Activated naive CD4-positive, alpha-beta T cell treated with anti-CD3 and anti-CD28 coated beads, Interleukin-2, amount 10 ng/mL, durations not matched to agents 7 days and 5 days (primary cell): ENCODE measurements at regions not wholly inside any gene's neighbourhood (a gene's known extent, or its start where the extent isn't known, plus 50 kb on each side); places are given as distances from the start of the nearest gene placed in this dataset.
"Not testable (repeated sequence)": the region's sequence is repeated elsewhere in the genome, so short reads cannot be mapped to it uniquely, and the experiment has no call there.

ENCODE experiments used
- CTCF ChIA-PET: fragments of 350-600 bp; sonication (Branson Sonifier 250); formaldehyde crosslinking; loops from one replicate; lab custom pipeline; 2021; ENCODE audit warnings: antibody characterized with exemption; lab: Charles Lee
- DNase-seq: peaks from one replicate; pipeline ENCODE4 v3.0.0-alpha.2; 2020
- H3K27ac Mint-ChIP-seq: one replicate; pipeline ENCODE4 v1.8.0; 2021; ENCODE audit warnings: mild to moderate bottlenecking, moderate library complexity, mixed read lengths
- H3K27me3 Mint-ChIP-seq: one replicate; pipeline ENCODE4 v1.8.0; 2021; ENCODE audit warnings: mild to moderate bottlenecking, mixed read lengths
- H3K36me3 Mint-ChIP-seq: one replicate; pipeline ENCODE4 v1.8.0; 2021; ENCODE audit warnings: mixed read lengths
- H3K4me1 Mint-ChIP-seq: one replicate; pipeline ENCODE4 v1.8.0; 2021; ENCODE audit warnings: mixed read lengths
- H3K4me3 Mint-ChIP-seq: one replicate; pipeline ENCODE4 v1.8.0; 2021; ENCODE audit warnings: mild to moderate bottlenecking, moderate library complexity, mixed read lengths
- H3K9me3 Mint-ChIP-seq: one replicate; pipeline ENCODE4 v1.8.0; 2021; ENCODE audit warnings: mixed read lengths

DNA sequence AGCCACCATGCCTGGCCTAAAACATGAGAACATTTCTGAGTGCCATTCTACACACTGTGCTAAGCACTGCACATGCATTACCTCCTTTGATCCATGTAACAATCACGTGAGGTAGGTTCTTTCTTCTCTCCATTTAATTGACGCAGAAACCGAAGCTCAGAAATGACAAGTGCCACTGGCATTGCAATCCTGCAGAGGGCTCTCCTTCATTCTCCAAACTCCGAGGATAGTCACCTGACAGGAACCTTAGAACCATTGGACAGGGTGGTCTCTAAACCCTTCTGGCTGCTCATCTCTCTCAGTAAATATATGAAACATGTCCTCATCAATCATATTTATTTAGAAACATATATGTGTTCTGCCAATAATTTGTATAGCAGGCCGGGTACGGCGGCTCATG, 167.1 kb upstream of the JUN start:
- Mint-ChIP-seq H3K4me1 (peaks cover 23% of the 10 kb centered on the region), H3K9me3 (peaks cover 5% of the 10 kb centered on the region), H3K4me3 (no peak overlapping the region), H3K27ac (no peak overlapping the region), H3K36me3 (peaks cover 2% of the 10 kb centered on the region), H3K27me3 (no peaks in the 10 kb centered on the region)
- no peak for DNase-seq
- CTCF ChIA-PET: no interaction called here

DNA sequence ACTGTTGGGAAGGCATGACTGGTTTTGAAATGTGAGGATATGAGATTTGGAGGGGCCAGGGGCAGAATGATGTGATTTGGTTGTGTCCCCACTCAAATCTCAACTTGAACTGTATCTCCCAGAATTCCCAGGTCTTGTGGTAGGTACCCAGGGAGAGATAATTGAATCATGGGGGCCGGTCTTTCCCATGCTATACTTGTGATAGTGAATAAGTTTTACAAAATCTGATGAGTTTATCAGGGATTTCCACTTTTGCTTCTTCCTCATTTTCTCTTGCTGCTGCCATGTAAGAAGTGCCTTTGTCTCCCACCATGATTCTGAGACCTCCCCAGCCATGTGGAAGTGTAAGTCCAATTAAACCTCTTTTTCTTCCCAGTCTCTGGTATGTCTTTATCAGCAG, 170.1 kb upstream of the JUN start:
- H3K9me3 Mint-ChIP-seq, H3K27ac Mint-ChIP-seq, H3K27me3 Mint-ChIP-seq, CTCF ChIA-PET, H3K4me3 Mint-ChIP-seq, DNase-seq, H3K36me3 Mint-ChIP-seq: not testable (repeated sequence)
- peaks cover 19% of the 10 kb centered on the region for H3K4me1 Mint-ChIP-seq

DNA sequence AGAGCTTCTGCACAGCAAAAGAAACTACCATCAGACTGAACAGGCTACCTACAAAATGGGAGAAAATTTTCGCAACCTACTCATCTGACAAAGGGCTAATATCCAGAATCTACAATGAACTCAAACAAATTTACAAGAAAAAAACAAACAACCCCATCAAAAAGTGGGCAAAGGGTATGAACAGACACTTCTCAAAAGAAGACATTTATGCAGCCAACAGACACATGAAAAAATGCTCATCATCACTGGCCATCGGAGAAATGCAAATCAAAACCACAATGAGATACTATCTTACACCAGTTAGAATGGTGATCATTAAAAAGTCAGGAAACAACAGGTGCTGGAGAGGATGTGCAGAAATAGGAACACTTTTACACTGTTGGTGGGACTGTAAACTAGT, 179.4 kb upstream of the JUN start:
- H3K4me3 Mint-ChIP-seq, DNase-seq, H3K27ac Mint-ChIP-seq, CTCF ChIA-PET, H3K27me3 Mint-ChIP-seq: not testable (repeated sequence)
- peaks cover 17% of the 10 kb centered on the region for H3K36me3 Mint-ChIP-seq
- peaks cover 41% of the 10 kb centered on the region for H3K4me1 Mint-ChIP-seq
- peaks cover 15% of the 10 kb centered on the region for H3K9me3 Mint-ChIP-seq

- Mint-ChIP-seq H3K9me3 (peaks cover 15% of the 10 kb centered on the region), H3K36me3 (peaks cover 15% of the 10 kb centered on the region), H3K27me3 (no peaks in the 10 kb centered on the region), H3K4me1 (peaks cover 48% of the 10 kb centered on the region), H3K27ac (no peak overlapping the region), H3K4me3 (no peak overlapping the region)
- CTCF ChIA-PET: no interaction called here
- no peak for DNase-seq
Observed at GRCh38 chr1:58964428-58964827, 180.6 kb upstream of the JUN start.

DNA sequence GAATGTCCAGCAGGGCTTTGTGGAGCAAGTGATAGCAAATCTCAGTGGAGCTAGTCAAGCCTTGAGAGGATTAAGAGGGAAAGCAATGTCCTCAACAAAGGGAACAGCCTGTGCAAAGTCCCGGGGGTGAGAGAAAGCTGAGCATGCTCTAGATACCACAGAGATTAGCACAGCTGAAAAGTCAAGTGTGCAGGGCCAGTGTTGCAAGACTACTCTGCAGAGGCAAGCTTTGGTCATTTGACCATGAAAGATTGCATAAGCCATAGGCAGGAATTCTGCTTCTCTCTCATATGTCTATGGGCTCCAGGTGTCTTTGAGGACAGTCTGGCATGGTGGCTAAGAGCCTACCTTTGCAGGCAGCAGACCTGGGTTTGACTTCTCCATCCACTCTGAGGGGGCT, 181.0 kb upstream of the JUN start:
- CTCF ChIA-PET: no interaction called here
- H3K9me3 Mint-ChIP-seq: peaks cover 15% of the 10 kb centered on the region
- peaks cover 15% of the 10 kb centered on the region for H3K36me3 Mint-ChIP-seq
- H3K27me3 Mint-ChIP-seq: no peaks in the 10 kb centered on the region
- no peak overlapping the region for H3K27ac Mint-ChIP-seq
- H3K4me1 Mint-ChIP-seq: peaks cover 49% of the 10 kb centered on the region
- no peak for DNase-seq
- no peak overlapping the region for H3K4me3 Mint-ChIP-seq

DNA sequence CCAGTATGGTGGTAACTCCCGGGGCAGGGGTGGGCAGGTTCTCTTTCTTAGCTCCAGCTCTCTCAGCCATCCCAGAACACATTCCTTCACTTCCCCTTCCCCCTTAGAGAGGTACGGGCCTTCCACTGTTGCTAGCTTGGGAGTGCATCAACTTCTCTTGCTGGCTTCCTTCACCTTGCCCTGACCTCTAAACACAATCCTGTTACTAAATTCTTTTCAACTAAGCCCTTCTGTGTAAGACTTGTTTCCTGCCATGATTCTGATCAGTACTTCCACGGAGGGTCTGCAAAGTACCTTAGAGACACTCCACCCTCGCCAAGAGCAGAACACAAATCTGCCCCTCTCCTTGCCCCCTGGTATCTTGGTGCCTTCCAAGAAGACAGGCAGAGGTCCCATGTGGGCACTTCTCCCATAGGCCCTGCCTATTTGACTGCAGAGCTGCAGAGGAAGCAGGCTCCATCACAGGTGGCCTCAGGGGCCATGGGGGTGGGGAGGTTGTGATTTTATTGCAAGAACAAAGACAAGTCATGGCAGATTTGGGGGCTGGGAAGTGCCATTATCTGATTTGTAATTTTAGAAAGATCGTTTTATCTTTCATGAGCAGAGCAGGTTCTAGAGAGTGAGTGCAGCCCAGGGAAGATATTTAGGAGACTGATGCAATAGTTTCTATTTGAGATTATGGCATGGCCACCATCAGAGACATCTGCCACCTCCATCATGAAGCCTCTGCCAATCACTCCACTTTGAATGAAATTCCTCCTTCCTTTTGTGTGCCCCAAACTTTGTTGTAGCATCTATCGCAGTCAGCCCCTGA, 182.5 kb upstream of the JUN start:
- CTCF ChIA-PET: no interaction called here
- H3K4me3 Mint-ChIP-seq: no peak overlapping the region
- peaks cover 11% of the 10 kb centered on the region for H3K9me3 Mint-ChIP-seq
- DNase-seq: no peak
- H3K36me3 Mint-ChIP-seq: peaks cover 7% of the 10 kb centered on the region
- H3K27me3 Mint-ChIP-seq: no peaks in the 10 kb centered on the region
- H3K27ac Mint-ChIP-seq: peak overlapping the region; percentile 4
- H3K4me1 Mint-ChIP-seq: peaks cover 49% of the 10 kb centered on the region

- Mint-ChIP-seq H3K9me3 (peaks cover 9% of the 10 kb centered on the region), H3K4me1 (peaks cover 49% of the 10 kb centered on the region), H3K27me3 (no peaks in the 10 kb centered on the region), H3K27ac (no peak overlapping the region), H3K4me3 (no peak overlapping the region), H3K36me3 (peaks cover 6% of the 10 kb centered on the region)
- DNase-seq: no peak
- CTCF ChIA-PET: no interaction called here
Observed at GRCh38 chr1:58966917-58967740, 183.3 kb upstream of the JUN start.

DNA sequence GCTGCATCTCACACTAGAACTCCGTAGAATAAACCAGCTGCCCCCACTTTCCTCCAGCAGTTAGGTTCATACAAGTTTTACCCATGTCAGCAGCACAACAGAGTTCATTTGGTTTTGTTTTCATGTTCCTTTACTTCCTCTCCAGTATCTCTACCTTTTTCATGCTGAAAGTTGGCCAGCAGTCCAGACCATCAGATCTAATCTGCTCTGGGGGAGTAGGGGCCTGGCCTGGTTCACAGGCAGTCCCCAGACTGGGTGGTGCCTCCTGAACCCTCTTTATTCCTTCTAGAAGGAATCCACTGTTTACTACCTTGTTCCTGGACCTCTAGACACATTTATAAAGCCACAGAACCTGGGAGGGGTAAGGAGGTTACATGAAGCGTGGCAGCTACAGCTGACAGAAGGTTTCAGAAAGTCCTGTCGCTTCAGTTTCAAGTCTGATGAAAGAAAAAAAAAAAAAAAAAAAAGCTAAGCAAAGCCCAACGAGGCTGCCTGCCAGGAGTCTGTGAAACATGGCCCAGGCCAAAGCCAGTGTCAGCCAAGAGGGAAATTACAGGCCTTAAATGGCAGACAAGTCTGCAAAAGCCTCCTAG, 184.6 kb upstream of the JUN start:
- CTCF ChIA-PET: interaction anchor here (0.6 to 1.8 kb wide), 4 partner anchors 11 to 157 kb away, joined by 3 to 8 read pairs (median 4); no protein-coding TSS in a partner anchor
- H3K4me3 Mint-ChIP-seq: no peak overlapping the region
- H3K4me1 Mint-ChIP-seq: peaks cover 48% of the 10 kb centered on the region
- H3K36me3 Mint-ChIP-seq: peaks cover 5% of the 10 kb centered on the region
- H3K27me3 Mint-ChIP-seq: no peaks in the 10 kb centered on the region
- peak overlapping the region; percentile 99 for H3K27ac Mint-ChIP-seq
- DNase-seq: peak; percentile 70
- peaks cover 7% of the 10 kb centered on the region for H3K9me3 Mint-ChIP-seq

GRCh38 chr1:58969176-58969575, 185.3 kb upstream of the JUN start:
- not testable (repeated sequence) for H3K4me3 Mint-ChIP-seq, H3K27me3 Mint-ChIP-seq, H3K9me3 Mint-ChIP-seq, DNase-seq, H3K36me3 Mint-ChIP-seq
- Mint-ChIP-seq H3K27ac (peak overlapping the region; percentile 99), H3K4me1 (peaks cover 43% of the 10 kb centered on the region)
- CTCF ChIA-PET: interaction anchor here (1.4 to 1.8 kb wide), 3 partner anchors 10 to 78 kb away, joined by 3 to 8 read pairs (median 6); no protein-coding TSS in a partner anchor

GRCh38 chr1:58971629-58972140, 187.8 kb upstream of the JUN start:
- peaks cover 27% of the 10 kb centered on the region for H3K4me1 Mint-ChIP-seq
- peaks cover under 1% of the 10 kb centered on the region for H3K36me3 Mint-ChIP-seq
- no peaks in the 10 kb centered on the region for H3K27me3 Mint-ChIP-seq
- DNase-seq: no peak
- CTCF ChIA-PET: interaction anchor here (1.2 kb wide), 1 partner anchor 72 kb away, joined by 3 read pairs; no protein-coding TSS in a partner anchor
- H3K4me3 Mint-ChIP-seq: no peak overlapping the region
- peaks cover 1% of the 10 kb centered on the region for H3K9me3 Mint-ChIP-seq
- H3K27ac Mint-ChIP-seq: no peak overlapping the region

GRCh38 chr1:58975888-58976287, 192.0 kb upstream of the JUN start:
- H3K4me3 Mint-ChIP-seq: no peak overlapping the region
- peaks cover under 1% of the 10 kb centered on the region for H3K9me3 Mint-ChIP-seq
- CTCF ChIA-PET: no interaction called here
- no peaks in the 10 kb centered on the region for H3K36me3 Mint-ChIP-seq
- H3K4me1 Mint-ChIP-seq: peaks cover 19% of the 10 kb centered on the region
- H3K27me3 Mint-ChIP-seq: peaks cover 4% of the 10 kb centered on the region
- no peak for DNase-seq
- H3K27ac Mint-ChIP-seq: no peak overlapping the region

DNA sequence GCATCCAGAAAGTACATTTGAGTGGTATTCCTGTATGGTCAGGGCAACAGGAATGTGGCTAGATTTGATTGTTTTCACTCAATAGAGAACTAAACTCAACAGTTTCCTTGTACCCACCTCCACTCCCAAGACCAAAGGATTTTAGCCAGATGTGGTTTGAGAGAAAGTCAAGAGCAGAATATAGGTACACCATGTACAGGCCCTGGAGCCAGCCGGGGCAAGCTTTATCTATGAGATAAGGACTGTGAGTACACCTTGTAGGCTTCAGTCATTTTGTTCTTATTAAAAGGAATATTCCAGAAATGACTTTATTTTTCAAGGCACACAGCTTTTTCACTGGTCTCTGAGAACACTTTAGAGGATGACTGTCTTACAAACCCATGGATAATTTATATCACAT, 192.4 kb upstream of the JUN start:
- H3K27me3 Mint-ChIP-seq: peaks cover 4% of the 10 kb centered on the region

DNA sequence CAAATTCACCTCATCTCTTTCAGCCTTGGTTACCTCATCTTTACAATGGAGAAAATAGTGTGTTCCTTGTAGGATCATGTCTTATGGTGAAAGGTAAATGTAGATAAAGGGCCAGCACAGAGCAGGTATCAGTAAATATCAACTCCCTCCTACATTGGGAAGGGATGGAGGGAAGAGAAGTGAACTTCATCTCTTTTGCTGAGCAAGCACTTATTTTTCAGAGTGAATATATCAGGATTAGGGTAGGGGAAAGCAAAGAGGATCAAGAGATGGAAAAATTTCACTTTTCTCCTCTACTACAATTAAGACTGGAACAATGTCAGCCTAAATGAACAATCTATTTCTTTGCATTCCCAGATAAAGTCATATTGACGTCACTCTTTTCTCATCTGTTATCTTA, 193.8 kb upstream of the JUN start:
- Mint-ChIP-seq H3K4me1 (peaks cover 19% of the 10 kb centered on the region), H3K9me3 (no peaks in the 10 kb centered on the region), H3K36me3 (no peaks in the 10 kb centered on the region), H3K4me3 (no peak overlapping the region), H3K27ac (no peak overlapping the region), H3K27me3 (peaks cover 9% of the 10 kb centered on the region)
- CTCF ChIA-PET: no interaction called here
- DNase-seq: no peak

More for the DNA sequence above, 192.4 kb upstream of the JUN start:
- H3K4me1 Mint-ChIP-seq: peaks cover 19% of the 10 kb centered on the region
- H3K4me3 Mint-ChIP-seq: no peak overlapping the region
- CTCF ChIA-PET: no interaction called here
- no peak overlapping the region for H3K27ac Mint-ChIP-seq
- H3K36me3 Mint-ChIP-seq: no peaks in the 10 kb centered on the region
- DNase-seq: no peak
- no peaks in the 10 kb centered on the region for H3K9me3 Mint-ChIP-seq

GRCh38 chr1:58978096-58978495, 194.2 kb upstream of the JUN start:
- Mint-ChIP-seq H3K4me1 (peaks cover 19% of the 10 kb centered on the region), H3K36me3 (no peaks in the 10 kb centered on the region), H3K9me3 (no peaks in the 10 kb centered on the region), H3K27ac (no peak overlapping the region), H3K27me3 (peaks cover 10% of the 10 kb centered on the region), H3K4me3 (no peak overlapping the region)
- CTCF ChIA-PET: interaction anchor here (2.9 kb wide), 1 partner anchor 9 kb away, joined by 8 read pairs; no protein-coding TSS in a partner anchor
- no peak for DNase-seq
